OCI-LY3 (cell line): ENCODE measurements at regions not wholly inside any gene's neighbourhood (a gene's known extent, or its start where the extent isn't known, plus 50 kb on each side); places are given as distances from the start of the nearest gene placed in this dataset.

Experiments used
- EZH2phosphoT487 ChIP-seq: fragments of 200-600 bp; shearing (Covaris generic); IDR thresholded peaks from 2 replicates; pipeline ENCODE4 v1.6.1; 2018; ENCODE audit warnings: antibody characterized with exemption, mixed run types, low read depth
- TF ChIP-seq, protein P1 (sequence below): fragments of 200-600, 300-600 bp; sonication (generic); IDR thresholded peaks from 2 replicates; pipeline ENCODE4 v1.5.1; 2014; ENCODE audit warnings: antibody characterized with exemption, low read length, low read depth

DNA sequence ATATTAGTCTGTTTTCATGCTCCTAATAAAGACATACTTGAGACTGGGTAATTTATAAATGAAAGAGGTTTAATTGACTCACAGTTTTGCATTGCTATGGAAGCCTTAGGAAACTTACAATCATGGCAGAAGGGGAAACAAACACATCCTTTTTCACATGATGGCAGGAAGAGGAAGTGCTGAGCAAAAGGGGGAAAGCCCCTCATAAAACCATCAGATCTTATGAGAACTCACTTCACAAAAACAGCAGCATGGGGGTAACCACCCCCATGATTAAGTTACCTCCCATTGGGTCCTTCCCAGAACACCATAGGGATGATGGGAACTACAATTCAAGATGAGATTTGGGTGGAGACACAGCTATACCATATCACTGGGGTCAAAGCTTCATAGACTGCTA is 254.2 kb downstream of the ERMARD start:
- TF ChIP-seq EZH2phosphoT487: no peak
- TF ChIP-seq, protein P1, sequence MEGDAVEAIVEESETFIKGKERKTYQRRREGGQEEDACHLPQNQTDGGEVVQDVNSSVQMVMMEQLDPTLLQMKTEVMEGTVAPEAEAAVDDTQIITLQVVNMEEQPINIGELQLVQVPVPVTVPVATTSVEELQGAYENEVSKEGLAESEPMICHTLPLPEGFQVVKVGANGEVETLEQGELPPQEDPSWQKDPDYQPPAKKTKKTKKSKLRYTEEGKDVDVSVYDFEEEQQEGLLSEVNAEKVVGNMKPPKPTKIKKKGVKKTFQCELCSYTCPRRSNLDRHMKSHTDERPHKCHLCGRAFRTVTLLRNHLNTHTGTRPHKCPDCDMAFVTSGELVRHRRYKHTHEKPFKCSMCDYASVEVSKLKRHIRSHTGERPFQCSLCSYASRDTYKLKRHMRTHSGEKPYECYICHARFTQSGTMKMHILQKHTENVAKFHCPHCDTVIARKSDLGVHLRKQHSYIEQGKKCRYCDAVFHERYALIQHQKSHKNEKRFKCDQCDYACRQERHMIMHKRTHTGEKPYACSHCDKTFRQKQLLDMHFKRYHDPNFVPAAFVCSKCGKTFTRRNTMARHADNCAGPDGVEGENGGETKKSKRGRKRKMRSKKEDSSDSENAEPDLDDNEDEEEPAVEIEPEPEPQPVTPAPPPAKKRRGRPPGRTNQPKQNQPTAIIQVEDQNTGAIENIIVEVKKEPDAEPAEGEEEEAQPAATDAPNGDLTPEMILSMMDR: no peak
